H9 (cell line): ENCODE measurements at regions not wholly inside any gene's neighbourhood (a gene's known extent, or its start where the extent isn't known, plus 50 kb on each side); places are given as distances from the start of the nearest gene placed in this dataset.

Experiments used
- DNase-seq: peaks from one replicate; pipeline ENCODE4 v3.0.0-alpha.2; 2017
- H2AFZ ChIP-seq: one replicate; pipeline ENCODE4 v1.6.1; 2013; ENCODE audit warnings: mild to moderate bottlenecking, low read length, control low read depth, moderate library complexity
- H2AK5ac ChIP-seq: 2 replicates; pipeline ENCODE4 v1.6.1; 2013; ENCODE audit warnings: low read length, control low read depth, mixed read lengths; ENCODE audit not compliant: insufficient read length
- H2BK120ac ChIP-seq: one replicate; pipeline ENCODE4 v1.6.1; 2013; ENCODE audit warnings: low read depth, mild to moderate bottlenecking, low read length, control low read depth, inconsistent platforms; ENCODE audit not compliant: poor library complexity, severe bottlenecking
- H2BK12ac ChIP-seq: 2 replicates; pipeline ENCODE4 v1.6.1; 2013; ENCODE audit warnings: low read length, control low read depth, mixed read lengths, low read depth; ENCODE audit not compliant: insufficient read length
- H2BK15ac ChIP-seq: 2 replicates; pipeline ENCODE4 v1.6.1; 2013; ENCODE audit warnings: low read depth, low read length, control low read depth
- H2BK20ac ChIP-seq: one replicate; pipeline ENCODE4 v1.6.1; 2013; ENCODE audit warnings: low read depth, mild to moderate bottlenecking, low read length, control low read depth, inconsistent platforms; ENCODE audit not compliant: poor library complexity, severe bottlenecking
- H2BK5ac ChIP-seq: 2 replicates; pipeline ENCODE4 v1.6.1; 2013; ENCODE audit warnings: low read length, control low read depth, mixed read lengths; ENCODE audit not compliant: insufficient read length
- H3K14ac ChIP-seq: 2 replicates; pipeline ENCODE4 v1.6.1; 2013; ENCODE audit warnings: low read length, control low read depth; ENCODE audit not compliant: insufficient read depth
- H3K18ac ChIP-seq: 2 replicates; pipeline ENCODE4 v1.6.1; 2013; ENCODE audit warnings: low read depth, mild to moderate bottlenecking, mixed read lengths, low read length, control low read depth; ENCODE audit not compliant: insufficient read length
- H3K23ac ChIP-seq: 2 replicates; pipeline ENCODE4 v1.6.1; 2013; ENCODE audit warnings: low read length, control low read depth, mixed read lengths, low read depth; ENCODE audit not compliant: insufficient read length
- H3K23me2 ChIP-seq: 2 replicates; pipeline ENCODE4 v1.6.1; 2013; ENCODE audit warnings: low read depth, mild to moderate bottlenecking, mixed read lengths, low read length, control low read depth; ENCODE audit not compliant: insufficient read length, poor library complexity, severe bottlenecking
- H3K27ac ChIP-seq: 2 replicates; pipeline ENCODE4 v1.5.1; 2013; ENCODE audit warnings: low read length, control low read depth, mixed read lengths, low read depth; ENCODE audit not compliant: insufficient read length
- H3K27me3 ChIP-seq: 2 replicates; pipeline ENCODE4 v1.6.1; 2013; ENCODE audit warnings: low read length, control low read depth, inconsistent platforms; ENCODE audit not compliant: insufficient read depth
- H3K4ac ChIP-seq: 2 replicates; pipeline ENCODE4 v1.6.1; 2013; ENCODE audit warnings: low read depth, mild to moderate bottlenecking, control low read depth, inconsistent platforms, low read length, moderate library complexity
- H3K4me1 ChIP-seq: 2 replicates; pipeline ENCODE4 v1.6.1; 2013; ENCODE audit warnings: low read length, control low read depth, inconsistent platforms; ENCODE audit not compliant: insufficient read depth
- H3K4me2 ChIP-seq: 2 replicates; pipeline ENCODE4 v1.6.1; 2013; ENCODE audit warnings: low read length, control low read depth, mixed read lengths; ENCODE audit not compliant: insufficient read length, insufficient read depth
- H3K56ac ChIP-seq: 2 replicates; pipeline ENCODE4 v1.6.1; 2013; ENCODE audit warnings: low read depth, mild to moderate bottlenecking, mixed read lengths, low read length, control low read depth; ENCODE audit not compliant: insufficient read length
- H3K79me1 ChIP-seq: 2 replicates; pipeline ENCODE4 v1.6.1; 2013; ENCODE audit warnings: low read depth, mild to moderate bottlenecking, moderate library complexity, low read length, control low read depth, inconsistent platforms; ENCODE audit not compliant: insufficient read depth, poor library complexity, severe bottlenecking
- H3K79me2 ChIP-seq: 2 replicates; pipeline ENCODE4 v1.6.1; 2013; ENCODE audit warnings: low read length, control low read depth, inconsistent platforms; ENCODE audit not compliant: insufficient read depth
- H3K9ac ChIP-seq: 2 replicates; pipeline ENCODE4 v1.6.1; 2013; ENCODE audit warnings: low read length, control low read depth, mixed read lengths; ENCODE audit not compliant: insufficient read length; ENCODE audit errors: extremely low read depth
- H3K9me3 ChIP-seq: one replicate; pipeline ENCODE4 v1.6.1; 2013; ENCODE audit warnings: low read depth, low read length, inconsistent platforms; ENCODE audit not compliant: control insufficient read depth
- H3T11ph ChIP-seq: one replicate; pipeline ENCODE4 v1.6.1; 2013; ENCODE audit warnings: mild to moderate bottlenecking, low read length, control low read depth, inconsistent platforms
- H4K20me1 ChIP-seq: one replicate; pipeline ENCODE4 v1.6.1; 2013; ENCODE audit not compliant: control insufficient read depth, insufficient read length, insufficient read depth
- H4K5ac ChIP-seq: 2 replicates; pipeline ENCODE4 v1.6.1; 2013; ENCODE audit warnings: low read depth, mild to moderate bottlenecking, mixed read lengths, low read length, control low read depth; ENCODE audit not compliant: insufficient read length
- H4K8ac ChIP-seq: replicated peaks from 2 replicates; pipeline ENCODE4 v1.6.1; 2013; ENCODE audit warnings: low read length, control low read depth, mixed read lengths, low read depth; ENCODE audit not compliant: insufficient read length
- H4K91ac ChIP-seq: 2 replicates; pipeline ENCODE4 v1.6.1; 2013; ENCODE audit warnings: low read depth, mild to moderate bottlenecking, moderate library complexity, mixed read lengths, low read length, control low read depth; ENCODE audit not compliant: insufficient read length
- H3K27ac Mint-ChIP-seq, 3 experiments: 2 replicates in 2 of 3; 3 replicates in 1 of 3; pipeline ENCODE4 v1.8.0; 2020 to 2021; ENCODE audit warnings: mixed read lengths in 3 of 3, mild to moderate bottlenecking in 1 of 3, moderate library complexity in 1 of 3
- H3K27me3 Mint-ChIP-seq: 2 replicates; pipeline ENCODE4 v1.8.0; 2021; ENCODE audit warnings: low read depth, mild to moderate bottlenecking, moderate library complexity, mixed read lengths
- H3K36me3 Mint-ChIP-seq, 3 experiments: 2 replicates in 2 of 3; 3 replicates in 1 of 3; pipeline ENCODE4 v1.8.0; 2020 to 2021; ENCODE audit warnings: low read depth in 3 of 3, mixed read lengths in 3 of 3; ENCODE audit not compliant: insufficient read depth in 1 of 3
- H3K4me1 Mint-ChIP-seq, 2 experiments: 2 replicates each; pipeline ENCODE4 v1.8.0; 2020; ENCODE audit warnings: mixed read lengths in 2 of 2
- H3K4me3 Mint-ChIP-seq, 2 experiments: 2 replicates in 1 of 2; 3 replicates in 1 of 2; pipeline ENCODE4 v1.8.0; 2020 to 2021; ENCODE audit warnings: mild to moderate bottlenecking in 2 of 2, mixed read lengths in 2 of 2, moderate library complexity in 1 of 2
- H3K9me3 Mint-ChIP-seq, 2 experiments: 2 replicates in 1 of 2; 3 replicates in 1 of 2; pipeline ENCODE4 v1.8.0; 2020; ENCODE audit warnings: mild to moderate bottlenecking in 2 of 2, mixed read lengths in 2 of 2, moderate library complexity in 1 of 2
- CTCF ChIP-seq: fragments of 200-600 bp; sonication (generic); conservative IDR thresholded peaks from 3 replicates; pipeline ENCODE4 v1.8.0; 2021; ENCODE audit warnings: antibody characterized with exemption, mild to moderate bottlenecking
- WGBS: extraction: QIAGEN DNeasy Blood & Tissue Kit; methylation state at CpG from one replicate; pipeline ENCODE4 v1.1.7; 2013; ENCODE audit warnings: missing lambda C conversion rate, low lambda C conversion rate, mixed read lengths; ENCODE audit not compliant: insufficient read length; ENCODE audit errors: extremely low coverage; 5-methylcytosine and 5-hydroxymethylcytosine counted together

- H3K14ac ChIP-seq = no peak overlapping the region
- no peak overlapping the region for H3K4ac ChIP-seq
- Mint-ChIP-seq H3K36me3 (0 out of 7 replicates have a peak, but pooled peaks cover 0 to 4% (median 0%) of the 10 kb centered on the region in 3 experiments), H3K9me3 (peaks cover 3 to 5% of the 10 kb centered on the region in 2 experiments; a peak in 1 of 5 replicates), H3K27ac (no peak overlapping the region), H3K27me3 (no peaks in the 10 kb centered on the region), H3K4me3 (no peak overlapping the region), H3K4me1 (no peaks in the 10 kb centered on the region)
- H2BK120ac ChIP-seq = no peak overlapping the region
- peak overlapping the region; percentile 82 for H2BK12ac ChIP-seq
- H3K56ac ChIP-seq = no peak overlapping the region
- H2BK15ac ChIP-seq = no peak overlapping the region
- no peak overlapping the region for H3T11ph ChIP-seq
- H2BK20ac ChIP-seq = no peak overlapping the region
- no peaks in the 10 kb centered on the region for H3K9me3 ChIP-seq
- no peak for DNase-seq
- no CpG with 5 or more reads among the region's 1 CpG for WGBS
- H4K5ac ChIP-seq = no peak overlapping the region
- no peak overlapping the region for H2AFZ ChIP-seq
- H3K18ac ChIP-seq = no peak overlapping the region
- H2AK5ac ChIP-seq = no peak overlapping the region
- H3K79me1 ChIP-seq = no peaks in the 10 kb centered on the region
- H3K27ac ChIP-seq = no peak overlapping the region
- H2BK5ac ChIP-seq = no peak overlapping the region
- H3K4me2 ChIP-seq = no peak overlapping the region
- no peak overlapping the region for H4K91ac ChIP-seq
- H3K27me3 ChIP-seq = no peaks in the 10 kb centered on the region
- no peaks in the 10 kb centered on the region for H3K23me2 ChIP-seq
- no peaks in the 10 kb centered on the region for H3K79me2 ChIP-seq
- H3K9ac ChIP-seq = no peak overlapping the region
- no peaks in the 10 kb centered on the region for H4K20me1 ChIP-seq
- H4K8ac ChIP-seq = no peak overlapping the region
- no peaks in the 10 kb centered on the region for H3K4me1 ChIP-seq
- H3K23ac ChIP-seq = no peak overlapping the region
- no peak for TF ChIP-seq CTCF
Observed at GRCh38 chr5:155587458-155587857, 573.9 kb downstream of the KIF4B start.
